Lower leg skin (tissue), 3 donors: ENCODE measurements at regions not wholly inside any gene's neighbourhood (a gene's known extent, or its start where the extent isn't known, plus 50 kb on each side); places are given as distances from the start of the nearest gene placed in this dataset.

Experiments
- CTCF ChIP-seq, 3 donors: fragments of 450-650 bp; IDR thresholded peaks; one replicate each; pipeline ENCODE4 v1.5.1; 2016; ENCODE audit warnings: antibody characterized with exemption in 3 of 3, mild to moderate bottlenecking in 3 of 3, moderate library complexity in 2 of 3
- POLR2A ChIP-seq, 2 donors: fragments of 450-650 bp; IDR thresholded peaks; one replicate each; pipeline ENCODE4 v1.6.1; 2016 to 2017; ENCODE audit warnings: antibody characterized with exemption in 2 of 2, mild to moderate bottlenecking in 1 of 2, moderate library complexity in 1 of 2

GRCh38 chr16:86885139-86885538 is 306.8 kb downstream of the FOXL1 start:
- TF ChIP-seq POLR2A (IDR thresholded peaks at IDR 0.05): no peak
- TF ChIP-seq CTCF (IDR thresholded peaks at IDR 0.05): no peak
